ENCODE measurements at regions not wholly inside any gene's neighbourhood (a gene's known extent, or its start where the extent isn't known, plus 50 kb on each side); places are given as distances from the start of the nearest gene placed in this dataset.

GRCh38 chr12:126418400-126418799 is 1353.2 kb downstream of the AACS start:
- TF ChIP-seq POLR2AphosphoS5 (IDR thresholded peaks at IDR 0.05; ENCODE audit: insufficient read depth, low read depth, low read length) (no peak), GATA2 (IDR thresholded peaks at IDR 0.05; ENCODE audit: insufficient read depth, insufficient read length, low read depth, low read length) (no peak), CTCF (IDR thresholded peaks at IDR 0.05; ENCODE audit: extremely low read depth in 1 of 2, insufficient read depth in 1 of 2, low read depth in 1 of 2, low read length in 2 of 2) (no peak), MYC (IDR thresholded peaks at IDR 0.05; ENCODE audit: low read depth, low read length) (no peak), MAX (IDR thresholded peaks at IDR 0.05; ENCODE audit: insufficient read depth, insufficient read length) (no peak)
- no peaks in the 10 kb centered on the region for H3K79me2 ChIP-seq (ENCODE audit: control insufficient read depth, insufficient read depth, low read length)
- H3K4me3 ChIP-seq (replicated peaks in 1 of 3; ENCODE audit: insufficient read depth in 1 of 3, low read depth in 1 of 3, low read length in 3 of 3) = no peak overlapping the region
- no peak overlapping the region for H3K27ac ChIP-seq (ENCODE audit: insufficient read depth, low read depth, low read length)
- DNase-seq (ENCODE audit: low read depth, low spot score) (no peak), FAIRE-seq (no peak)
- no peak overlapping the region for H3K4me2 ChIP-seq (ENCODE audit: insufficient read depth, low read length)
- no peaks in the 10 kb centered on the region for H3K9me1 ChIP-seq (replicated peaks; ENCODE audit: control insufficient read depth, extremely low read depth, insufficient read depth, low read length)
- H3K36me3 ChIP-seq (ENCODE audit: control insufficient read depth in 2 of 2, extremely low read depth in 1 of 2, insufficient read depth in 2 of 2, low read length in 2 of 2) = no peaks in the 10 kb centered on the region
- H3K9me3 ChIP-seq (replicated peaks; ENCODE audit: control insufficient read depth, insufficient read depth, low read length) = peaks cover 5% of the 10 kb centered on the region
- no peaks in the 10 kb centered on the region for H3K27me3 ChIP-seq (ENCODE audit: control insufficient read depth in 2 of 2, insufficient read depth in 2 of 2, low read length in 2 of 2)
- ChIA-PET POLR2A (no interaction called here), CTCF (no interaction called here)
- no peak overlapping the region for H3K9ac ChIP-seq (replicated peaks; ENCODE audit: extremely low read depth, insufficient read depth, low read length)
- no peak overlapping the region for H2AFZ ChIP-seq (ENCODE audit: low read depth, low read length)
- no peaks in the 10 kb centered on the region for H3K4me1 ChIP-seq (ENCODE audit: control insufficient read depth, extremely low read depth, insufficient read depth, low read length)
- intact Hi-C loops (cut with micrococcal nuclease) = no loop called here
- no TSS peak for BruUV-seq (replicated peaks)
- H4K20me1 ChIP-seq (replicated peaks; ENCODE audit: control insufficient read depth, extremely low read depth, insufficient read depth, low read length) = no peaks in the 10 kb centered on the region
- dilution Hi-C loops (cut with MboI; ENCODE audit: extremely low pct_ligation_motif_present, low sequenced_read_pairs) = no loop called here

- no peaks in the 10 kb centered on the region for H3K9me1 ChIP-seq (replicated peaks; ENCODE audit: control insufficient read depth, extremely low read depth, insufficient read depth, low read length)
- intact Hi-C loops (cut with micrococcal nuclease) = no loop called here
- H3K27ac ChIP-seq (ENCODE audit: insufficient read depth, low read depth, low read length) = no peak overlapping the region
- H2AFZ ChIP-seq (ENCODE audit: low read depth, low read length) = no peak overlapping the region
- POLR2A ChIA-PET = no interaction called here
- no peak for TF ChIP-seq MAX (IDR thresholded peaks at IDR 0.05; ENCODE audit: insufficient read depth, insufficient read length)
- no peak for TF ChIP-seq GATA2 (IDR thresholded peaks at IDR 0.05; ENCODE audit: insufficient read depth, insufficient read length, low read depth, low read length)
- TF ChIP-seq FOS (IDR thresholded peaks at IDR 0.05; ENCODE audit: borderline replicate concordance, insufficient read depth, low read length) = no peak
- TF ChIP-seq EZH2 (IDR thresholded peaks at IDR 0.05; ENCODE audit: borderline replicate concordance, low read depth, low read length, severe bottlenecking) = no peak
- TF ChIP-seq CTCF (IDR thresholded peaks at IDR 0.05; ENCODE audit: extremely low read depth in 1 of 2, insufficient read depth in 1 of 2, low read depth in 1 of 2, low read length in 2 of 2) = no peak
- no peak for TF ChIP-seq POLR2A (IDR thresholded peaks at IDR 0.05; ENCODE audit: low read depth, low read length)
- H3K4me1 ChIP-seq (ENCODE audit: control insufficient read depth, extremely low read depth, insufficient read depth, low read length) = no peaks in the 10 kb centered on the region
- H3K27me3 ChIP-seq (ENCODE audit: control insufficient read depth in 2 of 2, insufficient read depth in 2 of 2, low read length in 2 of 2) = no peaks in the 10 kb centered on the region
- FAIRE-seq (no peak), DNase-seq (ENCODE audit: low read depth, low spot score) (no peak)
- H3K4me3 ChIP-seq (replicated peaks in 1 of 3; ENCODE audit: insufficient read depth in 1 of 3, low read depth in 1 of 3, low read length in 3 of 3) = no peak overlapping the region
- H3K9me3 ChIP-seq (replicated peaks; ENCODE audit: control insufficient read depth, insufficient read depth, low read length) = peaks cover 6% of the 10 kb centered on the region
- dilution Hi-C loops (cut with MboI; ENCODE audit: extremely low pct_ligation_motif_present, low sequenced_read_pairs) = no loop called here
- no peaks in the 10 kb centered on the region for H4K20me1 ChIP-seq (replicated peaks; ENCODE audit: control insufficient read depth, extremely low read depth, insufficient read depth, low read length)
- no peak overlapping the region for H3K4me2 ChIP-seq (ENCODE audit: insufficient read depth, low read length)
- no peaks in the 10 kb centered on the region for H3K79me2 ChIP-seq (ENCODE audit: control insufficient read depth, insufficient read depth, low read length)
- CTCF ChIA-PET = no interaction called here
- H3K9ac ChIP-seq (replicated peaks; ENCODE audit: extremely low read depth, insufficient read depth, low read length) = no peak overlapping the region
- H3K36me3 ChIP-seq (ENCODE audit: control insufficient read depth in 2 of 2, extremely low read depth in 1 of 2, insufficient read depth in 2 of 2, low read length in 2 of 2) = no peaks in the 10 kb centered on the region
- no TSS peak for BruUV-seq (replicated peaks)
These were observed 1353.9 kb downstream of the AACS start for GRCh38 chr12:126419131-126419530.

All from endothelial cell of umbilical vein (primary cell).